ENCODE measurements at regions not wholly inside any gene's neighbourhood (a gene's known extent, or its start where the extent isn't known, plus 50 kb on each side); places are given as distances from the start of the nearest gene placed in this dataset.

GRCh38 chr5:2581418-2581817 is 170.1 kb downstream of the IRX2 start:
- H3K79me2 ChIP-seq (ENCODE audit: low read length), result no peaks in the 10 kb centered on the region
- H3F3A ChIP-seq (ENCODE audit: low read length, unreplicated experiment), result no peaks in the 10 kb centered on the region
- H3K27ac ChIP-seq (ENCODE audit: low read length), result no peak overlapping the region
- TF ChIP-seq, protein P1, sequence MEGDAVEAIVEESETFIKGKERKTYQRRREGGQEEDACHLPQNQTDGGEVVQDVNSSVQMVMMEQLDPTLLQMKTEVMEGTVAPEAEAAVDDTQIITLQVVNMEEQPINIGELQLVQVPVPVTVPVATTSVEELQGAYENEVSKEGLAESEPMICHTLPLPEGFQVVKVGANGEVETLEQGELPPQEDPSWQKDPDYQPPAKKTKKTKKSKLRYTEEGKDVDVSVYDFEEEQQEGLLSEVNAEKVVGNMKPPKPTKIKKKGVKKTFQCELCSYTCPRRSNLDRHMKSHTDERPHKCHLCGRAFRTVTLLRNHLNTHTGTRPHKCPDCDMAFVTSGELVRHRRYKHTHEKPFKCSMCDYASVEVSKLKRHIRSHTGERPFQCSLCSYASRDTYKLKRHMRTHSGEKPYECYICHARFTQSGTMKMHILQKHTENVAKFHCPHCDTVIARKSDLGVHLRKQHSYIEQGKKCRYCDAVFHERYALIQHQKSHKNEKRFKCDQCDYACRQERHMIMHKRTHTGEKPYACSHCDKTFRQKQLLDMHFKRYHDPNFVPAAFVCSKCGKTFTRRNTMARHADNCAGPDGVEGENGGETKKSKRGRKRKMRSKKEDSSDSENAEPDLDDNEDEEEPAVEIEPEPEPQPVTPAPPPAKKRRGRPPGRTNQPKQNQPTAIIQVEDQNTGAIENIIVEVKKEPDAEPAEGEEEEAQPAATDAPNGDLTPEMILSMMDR (conservative IDR thresholded peaks at IDR 0.05; ENCODE audit: low read depth, low read length), result no peak
- TF ChIP-seq EZH2phosphoT487 (IDR thresholded peaks at IDR 0.05; ENCODE audit: borderline replicate concordance, low read length), result no peak
- no peak for TF ChIP-seq EZH2 (IDR thresholded peaks at IDR 0.05; ENCODE audit: low read length, unreplicated experiment)
- intact Hi-C loops (cut with micrococcal nuclease), result no loop called here
- H3K4me2 ChIP-seq (ENCODE audit: low read length), result no peak overlapping the region
- no peak overlapping the region for H3K4me3 ChIP-seq (ENCODE audit: low read length)
- H3K9ac ChIP-seq (ENCODE audit: low read length), result no peak overlapping the region
- no peaks in the 10 kb centered on the region for H4K20me1 ChIP-seq (ENCODE audit: low read length)
- DNase-seq (no peak), ATAC-seq (no peak)
- POLR2A ChIA-PET (ENCODE audit: unreplicated experiment), result no interaction called here
- H3K27me3 ChIP-seq (ENCODE audit: low read length), result no peaks in the 10 kb centered on the region
- no TSS peak for BruUV-seq (replicated peaks)
- no peak overlapping the region for H2AFZ ChIP-seq (ENCODE audit: low read length)
- no peaks in the 10 kb centered on the region for H3K36me3 ChIP-seq (ENCODE audit: low read depth, low read length)
- H3K9me2 ChIP-seq (replicated peaks; ENCODE audit: low read length), result no peaks in the 10 kb centered on the region
- H3K9me3 ChIP-seq (ENCODE audit: low read length), result no peaks in the 10 kb centered on the region
- CTCF ChIA-PET, result no interaction called here
- H3K4me1 ChIP-seq (ENCODE audit: insufficient read depth, low read length), result no peaks in the 10 kb centered on the region

- no peaks in the 10 kb centered on the region for H3K9me3 ChIP-seq (ENCODE audit: low read length)
- no peaks in the 10 kb centered on the region for H3K79me2 ChIP-seq (ENCODE audit: low read length)
- ChIA-PET POLR2A (ENCODE audit: unreplicated experiment) (no interaction called here), CTCF (no interaction called here)
- H3K9ac ChIP-seq (ENCODE audit: low read length), result no peak overlapping the region
- no peak overlapping the region for H3K4me2 ChIP-seq (ENCODE audit: low read length)
- no peak for TF ChIP-seq EZH2phosphoT487 (IDR thresholded peaks at IDR 0.05; ENCODE audit: borderline replicate concordance, low read length)
- no peak for TF ChIP-seq EZH2 (IDR thresholded peaks at IDR 0.05; ENCODE audit: low read length, unreplicated experiment)
- TF ChIP-seq, protein P1 (conservative IDR thresholded peaks at IDR 0.05; ENCODE audit: low read depth, low read length), result no peak
- H3K4me1 ChIP-seq (ENCODE audit: insufficient read depth, low read length), result no peaks in the 10 kb centered on the region
- no peaks in the 10 kb centered on the region for H3K27me3 ChIP-seq (ENCODE audit: low read length)
- no peaks in the 10 kb centered on the region for H3F3A ChIP-seq (ENCODE audit: low read length, unreplicated experiment)
- DNase-seq (no peak), ATAC-seq (no peak)
- BruUV-seq (replicated peaks), result no TSS peak
- no peaks in the 10 kb centered on the region for H3K36me3 ChIP-seq (ENCODE audit: low read depth, low read length)
- intact Hi-C loops (cut with micrococcal nuclease), result no loop called here
- H2AFZ ChIP-seq (ENCODE audit: low read length), result no peak overlapping the region
- no peaks in the 10 kb centered on the region for H3K9me2 ChIP-seq (replicated peaks; ENCODE audit: low read length)
- no peak overlapping the region for H3K4me3 ChIP-seq (ENCODE audit: low read length)
- no peaks in the 10 kb centered on the region for H4K20me1 ChIP-seq (ENCODE audit: low read length)
- no peak overlapping the region for H3K27ac ChIP-seq (ENCODE audit: low read length)
Measured at GRCh38 chr5:2579126-2579525, 172.4 kb downstream of the IRX2 start.

- H2AFZ ChIP-seq (ENCODE audit: low read length), result no peak overlapping the region
- TF ChIP-seq, protein P1 (conservative IDR thresholded peaks at IDR 0.05; ENCODE audit: low read depth, low read length), result no peak
- TF ChIP-seq EZH2 (IDR thresholded peaks at IDR 0.05; ENCODE audit: low read length, unreplicated experiment) (no peak), EZH2phosphoT487 (IDR thresholded peaks at IDR 0.05; ENCODE audit: borderline replicate concordance, low read length) (no peak)
- POLR2A ChIA-PET (ENCODE audit: unreplicated experiment), result no interaction called here
- no peak for DNase-seq
- CTCF ChIA-PET, result no interaction called here
- H3K4me2 ChIP-seq (ENCODE audit: low read length), result no peak overlapping the region
- intact Hi-C loops (cut with micrococcal nuclease), result no loop called here
- no peaks in the 10 kb centered on the region for H3K79me2 ChIP-seq (ENCODE audit: low read length)
- no peak overlapping the region for H3K27ac ChIP-seq (ENCODE audit: low read length)
- no peaks in the 10 kb centered on the region for H3K27me3 ChIP-seq (ENCODE audit: low read length)
- no peaks in the 10 kb centered on the region for H4K20me1 ChIP-seq (ENCODE audit: low read length)
- no peaks in the 10 kb centered on the region for H3K9me3 ChIP-seq (ENCODE audit: low read length)
- no peaks in the 10 kb centered on the region for H3F3A ChIP-seq (ENCODE audit: low read length, unreplicated experiment)
- H3K4me1 ChIP-seq (ENCODE audit: insufficient read depth, low read length), result no peaks in the 10 kb centered on the region
- ATAC-seq, result no peak
- H3K4me3 ChIP-seq (ENCODE audit: low read length), result no peak overlapping the region
- no peak overlapping the region for H3K9ac ChIP-seq (ENCODE audit: low read length)
- no peaks in the 10 kb centered on the region for H3K9me2 ChIP-seq (replicated peaks; ENCODE audit: low read length)
- BruUV-seq (replicated peaks), result no TSS peak
- H3K36me3 ChIP-seq (ENCODE audit: low read depth, low read length), result no peaks in the 10 kb centered on the region
Measured at GRCh38 chr5:2577312-2578036, 174.0 kb downstream of the IRX2 start.
